ENCODE measurements at regions not wholly inside any gene's neighbourhood (a gene's known extent, or its start where the extent isn't known, plus 50 kb on each side); places are given as distances from the start of the nearest gene placed in this dataset.

GRCh38 chr16:85300406-85300968 lies 188.2 kb upstream of the CIBAR2 start:
- Histone ChIP-seq H3K27me3 (ENCODE audit: control insufficient read depth in 1 of 2, insufficient read depth in 2 of 2, low read length in 2 of 2) (peaks cover 0 to 4% of the 10 kb centered on the region in 2 donors), H3K4me3 (ENCODE audit: low read depth in 1 of 2, low read length in 2 of 2) (no peak overlapping the region), H3K9ac (ENCODE audit: low read depth in 1 of 2, low read length in 2 of 2) (no peak overlapping the region), H3K9me3 (ENCODE audit: control insufficient read depth in 1 of 2, low read length in 2 of 2) (no peaks in the 10 kb centered on the region), H3K27ac (ENCODE audit: low read depth, low read length) (no peak overlapping the region), H3K4me1 (ENCODE audit: control insufficient read depth in 1 of 2, insufficient read depth in 2 of 2, low read length in 2 of 2) (peaks cover 16 to 23% of the 10 kb centered on the region in 2 donors), H3K36me3 (ENCODE audit: control insufficient read depth in 1 of 2, insufficient read depth in 2 of 2, low read length in 2 of 2) (no peaks in the 10 kb centered on the region)

- H3K4me1 ChIP-seq (ENCODE audit: control insufficient read depth in 1 of 2, insufficient read depth in 2 of 2, low read length in 2 of 2), result peaks cover 21 to 28% of the 10 kb centered on the region in 2 donors
- H3K27me3 ChIP-seq (ENCODE audit: control insufficient read depth in 1 of 2, insufficient read depth in 2 of 2, low read length in 2 of 2), result peaks cover 0 to 4% of the 10 kb centered on the region in 2 donors
- H3K36me3 ChIP-seq (ENCODE audit: control insufficient read depth in 1 of 2, insufficient read depth in 2 of 2, low read length in 2 of 2), result no peaks in the 10 kb centered on the region
- H3K9me3 ChIP-seq (ENCODE audit: control insufficient read depth in 1 of 2, low read length in 2 of 2), result no peaks in the 10 kb centered on the region
- no peak overlapping the region for H3K27ac ChIP-seq (ENCODE audit: low read depth, low read length)
- no peak overlapping the region for H3K9ac ChIP-seq (ENCODE audit: low read depth in 1 of 2, low read length in 2 of 2)
- no peak overlapping the region for H3K4me3 ChIP-seq (ENCODE audit: low read depth in 1 of 2, low read length in 2 of 2)
Measured at GRCh38 chr16:85301231-85301630, 189.0 kb upstream of the CIBAR2 start.

DNA sequence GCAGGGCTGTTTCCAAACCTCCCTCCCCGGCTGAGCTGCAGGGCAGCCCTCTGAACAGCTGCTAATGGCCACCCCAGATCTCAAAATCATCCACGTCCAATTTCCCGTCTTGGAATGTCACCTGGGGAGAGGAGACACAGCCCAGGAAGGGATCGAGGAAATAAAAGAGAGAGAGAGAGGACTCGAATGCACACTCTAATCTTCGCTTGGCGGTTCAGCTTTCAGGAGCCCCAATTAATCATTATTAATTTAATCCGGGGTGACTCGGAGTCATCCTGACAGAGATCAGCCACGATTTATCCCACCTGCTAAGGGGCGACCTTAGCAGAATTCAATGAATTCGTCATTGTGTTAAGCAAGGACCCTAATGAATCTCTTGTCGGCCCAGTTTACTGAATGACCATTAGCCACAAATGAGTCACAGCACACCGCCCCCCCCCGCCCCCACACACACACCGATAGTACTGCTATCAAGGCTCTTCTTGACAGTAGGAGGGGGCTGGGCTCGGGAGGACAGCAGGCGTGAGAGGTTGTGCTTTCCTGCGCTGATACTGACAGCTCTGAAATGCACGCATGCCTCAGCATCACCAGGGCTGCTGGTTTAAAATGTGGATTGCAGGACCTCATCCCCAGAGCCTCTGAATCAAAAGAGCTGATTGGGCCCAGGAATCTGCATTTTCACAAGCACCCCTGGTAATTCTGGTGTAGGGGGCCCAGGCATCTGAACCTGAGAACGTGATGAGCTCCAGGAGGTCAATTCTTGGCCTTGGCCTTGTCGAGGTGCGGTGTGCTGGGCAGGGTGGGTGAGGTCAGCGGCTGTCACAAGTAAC lies 190.0 kb upstream of the CIBAR2 start:
- Histone ChIP-seq H3K9me3 (ENCODE audit: control insufficient read depth in 1 of 2, low read length in 2 of 2) (no peaks in the 10 kb centered on the region), H3K36me3 (ENCODE audit: control insufficient read depth in 1 of 2, insufficient read depth in 2 of 2, low read length in 2 of 2) (no peaks in the 10 kb centered on the region), H3K9ac (ENCODE audit: low read depth in 1 of 2, low read length in 2 of 2) (no peak overlapping the region), H3K4me3 (ENCODE audit: low read depth in 1 of 2, low read length in 2 of 2) (no peak overlapping the region), H3K4me1 (ENCODE audit: control insufficient read depth in 1 of 2, insufficient read depth in 2 of 2, low read length in 2 of 2) (peaks cover 23 to 30% of the 10 kb centered on the region in 2 donors), H3K27ac (ENCODE audit: low read depth, low read length) (no peak overlapping the region), H3K27me3 (ENCODE audit: control insufficient read depth in 1 of 2, insufficient read depth in 2 of 2, low read length in 2 of 2) (peaks cover 0 to 4% of the 10 kb centered on the region in 2 donors)

GRCh38 chr16:85302848-85303353 lies 190.6 kb upstream of the CIBAR2 start:
- Histone ChIP-seq H3K27me3 (ENCODE audit: control insufficient read depth in 1 of 2, insufficient read depth in 2 of 2, low read length in 2 of 2) (peaks cover 0 to 4% of the 10 kb centered on the region in 2 donors), H3K27ac (ENCODE audit: low read depth, low read length) (no peak overlapping the region), H3K9ac (ENCODE audit: low read depth in 1 of 2, low read length in 2 of 2) (peak overlapping the region in 1 of 2 donors; percentile 25), H3K36me3 (ENCODE audit: control insufficient read depth in 1 of 2, insufficient read depth in 2 of 2, low read length in 2 of 2) (no peaks in the 10 kb centered on the region), H3K4me3 (ENCODE audit: low read depth in 1 of 2, low read length in 2 of 2) (peak overlapping the region in 1 of 2 donors; percentile 40), H3K9me3 (ENCODE audit: control insufficient read depth in 1 of 2, low read length in 2 of 2) (no peaks in the 10 kb centered on the region), H3K4me1 (ENCODE audit: control insufficient read depth in 1 of 2, insufficient read depth in 2 of 2, low read length in 2 of 2) (peaks cover 23 to 30% of the 10 kb centered on the region in 2 donors)

DNA sequence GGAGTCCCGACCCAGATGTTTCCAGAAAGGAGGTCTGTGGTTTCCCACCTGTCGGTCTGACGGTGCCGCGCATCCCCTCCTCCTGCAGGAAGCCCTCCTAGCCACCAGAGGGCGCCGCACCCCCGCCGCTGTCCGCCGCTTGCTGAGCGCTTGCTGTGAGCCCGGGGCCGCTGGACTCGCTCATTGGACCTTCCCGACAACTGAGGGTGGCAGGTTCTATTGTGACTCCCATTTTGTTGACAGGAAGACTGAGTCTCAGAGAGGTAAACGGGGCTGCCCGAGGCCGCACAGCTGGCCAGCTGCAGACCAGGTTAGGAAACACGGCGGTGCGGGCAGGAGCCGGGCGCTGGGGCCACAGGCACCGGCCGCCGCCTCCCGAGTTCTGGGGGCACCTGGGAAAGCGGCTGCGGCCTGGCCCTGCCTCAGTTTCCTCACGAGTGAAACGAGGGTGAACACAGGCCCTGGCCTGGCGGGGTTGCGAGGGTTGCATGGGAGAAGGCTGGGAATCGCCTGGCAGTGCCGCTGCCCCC lies 191.1 kb upstream of the CIBAR2 start:
- Histone ChIP-seq H3K9ac (ENCODE audit: low read depth in 1 of 2, low read length in 2 of 2) (peak overlapping the region in 1 of 2 donors; percentile 25), H3K27me3 (ENCODE audit: control insufficient read depth in 1 of 2, insufficient read depth in 2 of 2, low read length in 2 of 2) (peaks cover 0 to 4% of the 10 kb centered on the region in 2 donors), H3K27ac (ENCODE audit: low read depth, low read length) (no peak overlapping the region), H3K4me3 (ENCODE audit: low read depth in 1 of 2, low read length in 2 of 2) (peak overlapping the region in 1 of 2 donors; percentile 40), H3K4me1 (ENCODE audit: control insufficient read depth in 1 of 2, insufficient read depth in 2 of 2, low read length in 2 of 2) (peaks cover 23 to 30% of the 10 kb centered on the region in 2 donors), H3K36me3 (ENCODE audit: control insufficient read depth in 1 of 2, insufficient read depth in 2 of 2, low read length in 2 of 2) (no peaks in the 10 kb centered on the region), H3K9me3 (ENCODE audit: control insufficient read depth in 1 of 2, low read length in 2 of 2) (no peaks in the 10 kb centered on the region)

DNA sequence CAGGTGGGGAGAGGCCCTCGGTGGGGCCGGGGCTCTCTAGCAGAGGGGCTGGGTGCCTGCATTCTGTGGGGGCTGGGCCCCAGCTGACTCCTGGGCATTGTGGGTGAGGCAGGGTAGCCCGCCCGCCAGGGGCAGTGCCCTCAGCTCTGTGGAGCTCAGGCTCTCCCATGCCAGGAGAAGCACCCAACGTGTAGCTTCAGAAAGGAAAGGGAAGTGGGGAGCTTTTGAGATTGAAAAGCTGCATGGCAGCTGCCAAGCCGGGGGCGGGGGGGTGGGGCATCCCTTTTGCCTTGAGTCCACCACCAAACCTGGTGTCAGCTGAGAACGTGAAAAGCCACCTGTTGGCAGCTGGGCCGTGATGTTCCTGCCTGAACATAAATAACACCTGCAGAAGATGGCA lies 192.1 kb upstream of the CIBAR2 start:
- H3K4me1 ChIP-seq (ENCODE audit: control insufficient read depth in 1 of 2, insufficient read depth in 2 of 2, low read length in 2 of 2), result peaks cover 23 to 36% of the 10 kb centered on the region in 2 donors
- H3K27me3 ChIP-seq (ENCODE audit: control insufficient read depth in 1 of 2, insufficient read depth in 2 of 2, low read length in 2 of 2), result peaks cover 0 to 4% of the 10 kb centered on the region in 2 donors
- no peak overlapping the region for H3K27ac ChIP-seq (ENCODE audit: low read depth, low read length)
- H3K9me3 ChIP-seq (ENCODE audit: control insufficient read depth in 1 of 2, low read length in 2 of 2), result no peaks in the 10 kb centered on the region
- H3K36me3 ChIP-seq (ENCODE audit: control insufficient read depth in 1 of 2, insufficient read depth in 2 of 2, low read length in 2 of 2), result no peaks in the 10 kb centered on the region
- H3K9ac ChIP-seq (ENCODE audit: low read depth in 1 of 2, low read length in 2 of 2), result no peak overlapping the region
- no peak overlapping the region for H3K4me3 ChIP-seq (ENCODE audit: low read depth in 1 of 2, low read length in 2 of 2)

DNA sequence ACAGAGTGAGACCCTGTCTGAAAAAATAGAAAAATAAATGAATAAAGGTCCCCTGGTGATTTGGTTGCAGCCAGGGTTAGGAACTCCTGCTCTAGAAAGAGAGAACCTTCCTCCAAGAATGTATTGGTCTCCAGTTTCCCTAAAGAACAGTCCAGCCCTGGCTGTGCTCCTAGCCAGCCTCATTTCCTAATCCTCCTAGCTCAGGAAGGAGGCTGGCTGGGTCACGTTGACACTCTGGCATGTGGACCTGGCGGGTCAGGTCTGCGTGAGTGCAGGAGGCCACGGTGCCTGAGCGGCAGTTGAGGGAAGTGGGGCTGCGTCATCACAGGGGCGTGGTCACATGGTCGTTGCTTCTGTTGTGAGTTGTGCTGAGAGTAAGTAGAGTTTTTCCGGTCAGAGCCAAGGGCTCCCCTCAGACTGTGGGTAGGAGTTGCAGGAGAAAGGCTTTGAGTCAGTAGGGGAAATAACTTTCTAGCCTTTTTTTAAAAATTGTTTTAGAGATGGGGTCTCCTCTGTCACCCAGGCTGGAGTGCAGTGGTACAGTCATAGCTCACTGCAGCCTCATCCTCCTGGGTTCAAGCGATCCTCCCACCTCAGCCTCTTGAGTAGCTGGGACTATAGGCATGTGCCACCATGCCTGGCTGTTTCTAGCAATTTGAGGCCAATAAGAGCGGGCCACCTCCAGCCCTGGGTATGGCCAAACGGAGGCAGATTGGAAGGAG lies 194.0 kb upstream of the CIBAR2 start:
- Histone ChIP-seq H3K4me3 (ENCODE audit: low read depth in 1 of 2, low read length in 2 of 2) (peak overlapping the region in 1 of 2 donors; percentile 17), H3K9ac (ENCODE audit: low read depth in 1 of 2, low read length in 2 of 2) (no peak overlapping the region), H3K27me3 (ENCODE audit: control insufficient read depth in 1 of 2, insufficient read depth in 2 of 2, low read length in 2 of 2) (peaks cover 3 to 4% of the 10 kb centered on the region in 2 donors), H3K9me3 (ENCODE audit: control insufficient read depth in 1 of 2, low read length in 2 of 2) (no peaks in the 10 kb centered on the region), H3K36me3 (ENCODE audit: control insufficient read depth in 1 of 2, insufficient read depth in 2 of 2, low read length in 2 of 2) (no peaks in the 10 kb centered on the region), H3K27ac (ENCODE audit: low read depth, low read length) (peak overlapping the region; percentile 1), H3K4me1 (ENCODE audit: control insufficient read depth in 1 of 2, insufficient read depth in 2 of 2, low read length in 2 of 2) (peaks cover 31 to 40% of the 10 kb centered on the region in 2 donors)

DNA sequence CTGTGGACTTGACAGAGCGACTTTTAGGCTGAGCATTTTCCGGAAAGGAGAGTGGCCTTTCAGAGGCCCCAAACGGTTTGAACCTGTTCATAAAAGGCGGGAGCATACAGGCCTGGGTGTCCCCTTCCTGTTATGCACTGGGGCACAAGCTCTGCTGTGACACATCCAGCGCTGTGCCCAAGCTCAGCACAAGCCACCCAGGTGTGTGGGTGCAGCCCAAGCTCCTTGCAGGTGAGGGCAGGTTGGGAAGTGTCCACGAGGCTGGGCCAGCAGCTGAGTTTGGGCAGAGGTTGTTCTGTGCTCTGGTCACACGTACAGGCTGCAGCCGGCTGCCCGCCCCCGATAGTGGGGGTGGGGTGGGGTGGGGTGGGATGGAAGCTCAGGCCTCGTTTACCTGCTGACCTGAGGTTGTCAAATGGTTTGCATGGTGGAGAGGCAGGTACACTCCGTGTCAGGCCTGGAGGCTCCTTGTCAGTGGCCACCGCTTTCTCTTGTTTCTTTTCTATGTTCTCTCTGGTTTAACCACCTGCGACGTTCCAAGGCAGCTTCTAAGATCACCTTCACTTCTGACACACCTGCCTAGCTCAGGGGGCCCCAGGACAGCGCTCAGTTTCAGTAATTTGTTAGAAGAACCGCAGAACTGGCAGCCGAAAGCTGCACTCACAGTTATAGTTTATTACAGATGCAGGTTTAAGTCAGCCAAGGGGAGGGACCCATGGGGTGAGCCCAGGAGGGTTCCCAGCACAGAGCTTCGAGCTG lies 194.7 kb upstream of the CIBAR2 start:
- Histone ChIP-seq H3K4me1 (ENCODE audit: control insufficient read depth in 1 of 2, insufficient read depth in 2 of 2, low read length in 2 of 2) (peaks cover 26 to 34% of the 10 kb centered on the region in 2 donors), H3K4me3 (ENCODE audit: low read depth in 1 of 2, low read length in 2 of 2) (no peak overlapping the region), H3K36me3 (ENCODE audit: control insufficient read depth in 1 of 2, insufficient read depth in 2 of 2, low read length in 2 of 2) (no peaks in the 10 kb centered on the region), H3K9ac (ENCODE audit: low read depth in 1 of 2, low read length in 2 of 2) (no peak overlapping the region), H3K27ac (ENCODE audit: low read depth, low read length) (no peak overlapping the region), H3K9me3 (ENCODE audit: control insufficient read depth in 1 of 2, low read length in 2 of 2) (no peaks in the 10 kb centered on the region), H3K27me3 (ENCODE audit: control insufficient read depth in 1 of 2, insufficient read depth in 2 of 2, low read length in 2 of 2) (peaks cover 3 to 4% of the 10 kb centered on the region in 2 donors)

- Histone ChIP-seq H3K4me3 (ENCODE audit: low read depth in 1 of 2, low read length in 2 of 2) (no peak overlapping the region), H3K36me3 (ENCODE audit: control insufficient read depth in 1 of 2, insufficient read depth in 2 of 2, low read length in 2 of 2) (no peaks in the 10 kb centered on the region), H3K4me1 (ENCODE audit: control insufficient read depth in 1 of 2, insufficient read depth in 2 of 2, low read length in 2 of 2) (peaks cover 19 to 30% of the 10 kb centered on the region in 2 donors), H3K9ac (ENCODE audit: low read depth in 1 of 2, low read length in 2 of 2) (no peak overlapping the region), H3K27me3 (ENCODE audit: control insufficient read depth in 1 of 2, insufficient read depth in 2 of 2, low read length in 2 of 2) (peaks cover 3 to 4% of the 10 kb centered on the region in 2 donors), H3K9me3 (ENCODE audit: control insufficient read depth in 1 of 2, low read length in 2 of 2) (no peaks in the 10 kb centered on the region), H3K27ac (ENCODE audit: low read depth, low read length) (no peak overlapping the region)
Measured at GRCh38 chr16:85307552-85308364, 195.5 kb upstream of the CIBAR2 start.

Data from duodenal mucosa (tissue), 2 donors.